GM13977 (cell line): ENCODE measurements at regions not wholly inside any gene's neighbourhood (a gene's known extent, or its start where the extent isn't known, plus 50 kb on each side); places are given as distances from the start of the nearest gene placed in this dataset.

ENCODE experiments used
- DNase-seq: peaks from one replicate; pipeline ENCODE4 v3.0.0; 2012; ENCODE audit warnings: low spot score
- in situ Hi-C: fragments of 300-500 bp; cut with MboI; formaldehyde crosslinking; loops from one replicate; pipeline ENCODE4 v1.12.0; 2022; ENCODE audit warnings: low sequenced_read_pairs, low pct_unique_long_range_greater_than_20kb, mixed read lengths, inconsistent platforms; ENCODE audit not compliant: unreplicated experiment
- TF ChIP-seq, protein P1 (sequence below): IDR thresholded peaks from 2 replicates; pipeline ENCODE4 v1.5.1; 2012; ENCODE audit warnings: mild to moderate bottlenecking, control low read depth; ENCODE audit not compliant: insufficient read depth; ENCODE audit errors: extremely low read depth, missing control alignments

DNA sequence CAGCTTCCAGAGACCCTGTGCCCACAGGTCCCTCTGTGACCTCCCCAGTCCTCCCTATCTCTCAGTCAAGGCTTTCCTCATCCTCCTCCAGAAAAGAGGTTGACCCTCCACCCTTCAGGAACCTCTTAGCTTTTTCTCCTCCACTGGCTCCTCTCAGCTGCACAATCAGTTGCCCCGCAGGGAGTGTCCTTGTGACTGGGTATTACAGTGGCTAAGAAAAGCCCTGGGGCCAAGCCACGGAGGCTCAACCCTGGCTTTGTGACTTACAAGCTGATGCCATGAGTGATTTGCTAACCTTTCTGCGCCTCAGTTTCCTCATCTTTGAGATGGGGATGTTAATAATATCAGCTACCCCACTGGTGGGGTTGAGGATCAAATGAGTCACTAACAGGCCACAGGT is 66.4 kb upstream of the ZMIZ1 start:
- in situ Hi-C loops = no loop called here
- DNase-seq = no peak

DNA sequence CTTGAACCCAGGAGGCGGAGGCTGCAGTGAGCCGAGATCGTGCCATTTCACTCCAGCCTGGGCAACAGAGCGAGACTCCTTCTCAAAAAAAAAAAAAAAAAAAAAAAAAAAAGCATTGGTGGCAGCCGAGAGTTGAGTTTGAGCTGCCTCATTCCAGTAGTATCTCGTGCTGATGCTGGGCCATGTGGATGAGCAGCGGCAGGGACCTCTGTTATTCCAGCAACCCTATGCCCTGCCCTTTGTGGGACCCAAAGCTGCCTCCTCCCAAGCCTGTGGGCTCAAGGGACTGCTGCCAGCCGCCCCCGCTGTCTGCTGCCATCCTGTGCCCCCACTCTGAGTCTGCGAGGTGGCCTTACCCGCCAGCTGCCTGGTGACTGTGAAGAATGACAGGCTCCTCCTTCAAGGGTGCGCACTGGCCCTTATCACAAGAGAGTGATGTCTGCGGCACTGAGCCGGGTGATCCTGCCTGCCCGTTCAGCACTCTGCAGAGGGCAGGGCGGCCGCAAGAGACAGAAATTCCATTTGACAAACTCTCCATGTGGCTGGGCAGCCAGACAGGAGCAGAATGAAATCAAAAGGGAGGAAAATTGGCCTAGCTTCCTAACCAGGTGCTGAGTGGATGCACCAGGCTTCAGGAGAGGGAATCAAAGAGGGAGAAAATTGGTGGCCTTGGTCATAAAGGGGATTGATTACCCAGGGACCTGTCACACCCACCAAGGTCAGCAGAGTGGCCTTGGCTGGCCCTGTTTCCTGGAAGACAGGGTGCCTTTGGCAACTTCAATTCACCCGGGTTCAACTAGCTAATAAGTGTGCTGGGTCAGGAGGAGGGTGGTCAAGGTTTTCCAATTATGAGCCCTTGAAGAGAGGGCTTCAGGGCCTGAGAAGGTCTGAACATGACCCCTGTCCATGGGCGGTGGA is 65.3 kb upstream of the ZMIZ1 start:
- DNase-seq = no peak
- TF ChIP-seq, protein P1, sequence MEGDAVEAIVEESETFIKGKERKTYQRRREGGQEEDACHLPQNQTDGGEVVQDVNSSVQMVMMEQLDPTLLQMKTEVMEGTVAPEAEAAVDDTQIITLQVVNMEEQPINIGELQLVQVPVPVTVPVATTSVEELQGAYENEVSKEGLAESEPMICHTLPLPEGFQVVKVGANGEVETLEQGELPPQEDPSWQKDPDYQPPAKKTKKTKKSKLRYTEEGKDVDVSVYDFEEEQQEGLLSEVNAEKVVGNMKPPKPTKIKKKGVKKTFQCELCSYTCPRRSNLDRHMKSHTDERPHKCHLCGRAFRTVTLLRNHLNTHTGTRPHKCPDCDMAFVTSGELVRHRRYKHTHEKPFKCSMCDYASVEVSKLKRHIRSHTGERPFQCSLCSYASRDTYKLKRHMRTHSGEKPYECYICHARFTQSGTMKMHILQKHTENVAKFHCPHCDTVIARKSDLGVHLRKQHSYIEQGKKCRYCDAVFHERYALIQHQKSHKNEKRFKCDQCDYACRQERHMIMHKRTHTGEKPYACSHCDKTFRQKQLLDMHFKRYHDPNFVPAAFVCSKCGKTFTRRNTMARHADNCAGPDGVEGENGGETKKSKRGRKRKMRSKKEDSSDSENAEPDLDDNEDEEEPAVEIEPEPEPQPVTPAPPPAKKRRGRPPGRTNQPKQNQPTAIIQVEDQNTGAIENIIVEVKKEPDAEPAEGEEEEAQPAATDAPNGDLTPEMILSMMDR = no peak
- in situ Hi-C loops = no loop called here

More for the DNA sequence above, 66.4 kb upstream of the ZMIZ1 start:
- TF ChIP-seq, protein P1 = no peak

DNA sequence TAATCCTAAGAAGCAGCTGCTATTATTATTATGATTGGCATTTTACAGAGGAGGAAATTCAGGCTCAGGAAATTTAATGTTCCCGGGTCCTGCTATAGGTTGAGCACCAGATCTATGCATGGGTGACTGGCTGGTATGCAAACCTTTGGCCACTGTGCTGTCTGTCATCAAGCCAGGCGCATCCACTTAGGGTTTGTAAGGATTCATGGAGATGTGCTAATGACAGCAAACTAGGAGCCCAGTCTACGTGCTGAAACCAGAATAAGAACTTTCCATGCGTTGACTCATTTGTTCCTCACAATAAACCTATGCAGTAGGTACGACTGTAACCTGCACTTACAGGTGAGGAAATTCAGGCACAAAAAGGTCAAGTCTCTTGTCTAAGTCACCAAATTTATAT is 64.5 kb upstream of the ZMIZ1 start:
- TF ChIP-seq, protein P1 = no peak
- in situ Hi-C loops = no loop called here

DNA sequence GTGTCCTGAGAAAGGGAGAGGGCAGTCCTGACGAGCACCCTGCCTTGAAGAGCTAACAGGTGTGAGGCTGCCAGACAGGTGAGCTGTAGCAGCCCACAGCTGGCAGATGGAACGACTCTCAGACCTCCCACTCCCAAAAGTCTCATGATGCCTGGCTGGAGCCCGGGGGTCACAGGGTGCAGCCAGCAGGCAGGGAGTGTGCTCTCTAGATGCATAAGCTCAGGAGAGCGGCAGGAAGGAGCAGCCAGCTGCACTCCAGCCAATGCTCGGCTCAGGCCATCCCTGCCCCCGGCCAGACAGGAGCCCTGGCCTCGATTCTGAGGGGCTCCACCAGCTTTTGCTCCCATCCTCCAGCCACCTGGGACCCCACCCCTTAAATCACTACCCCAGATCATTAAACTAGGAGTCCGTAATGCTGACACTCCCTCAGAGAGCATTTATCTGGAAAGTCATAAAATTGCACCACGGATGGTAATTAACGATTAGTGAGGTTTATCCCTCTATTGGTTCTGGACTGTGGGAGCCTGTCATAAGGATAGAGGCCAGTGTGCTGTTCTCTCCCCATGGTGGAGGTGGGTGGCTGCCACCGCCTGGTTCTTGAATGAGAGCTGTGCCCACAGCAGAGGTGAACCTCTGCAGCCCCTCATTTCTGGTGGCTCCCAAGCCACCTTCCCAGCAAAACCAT is 63.5 kb upstream of the ZMIZ1 start:
- in situ Hi-C loops = no loop called here
- TF ChIP-seq, protein P1 = no peak
- DNase-seq = no peak

More for the DNA sequence above, 64.5 kb upstream of the ZMIZ1 start:
- DNase-seq = no peak

DNA sequence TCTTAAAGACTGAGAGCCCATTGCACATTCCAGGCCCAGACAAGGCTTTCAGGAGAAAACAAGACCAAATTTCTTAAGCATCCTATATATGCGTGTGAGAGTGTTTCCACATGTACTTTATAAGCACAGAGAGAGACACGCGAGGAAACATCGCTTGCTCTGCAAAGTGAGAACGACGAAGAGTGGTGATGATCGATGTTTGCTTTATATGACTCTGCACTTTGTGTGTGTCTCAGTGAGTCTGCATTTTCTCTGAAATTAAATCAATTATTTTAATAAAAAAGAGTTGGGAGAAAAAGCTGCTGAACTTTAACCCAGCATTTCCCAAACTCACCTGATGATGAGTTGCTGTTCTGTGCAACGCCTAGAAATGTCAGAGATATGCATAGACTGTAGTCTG is 61.7 kb upstream of the ZMIZ1 start:
- no peak for DNase-seq
- TF ChIP-seq, protein P1 = no peak
- in situ Hi-C loops = no loop called here

DNA sequence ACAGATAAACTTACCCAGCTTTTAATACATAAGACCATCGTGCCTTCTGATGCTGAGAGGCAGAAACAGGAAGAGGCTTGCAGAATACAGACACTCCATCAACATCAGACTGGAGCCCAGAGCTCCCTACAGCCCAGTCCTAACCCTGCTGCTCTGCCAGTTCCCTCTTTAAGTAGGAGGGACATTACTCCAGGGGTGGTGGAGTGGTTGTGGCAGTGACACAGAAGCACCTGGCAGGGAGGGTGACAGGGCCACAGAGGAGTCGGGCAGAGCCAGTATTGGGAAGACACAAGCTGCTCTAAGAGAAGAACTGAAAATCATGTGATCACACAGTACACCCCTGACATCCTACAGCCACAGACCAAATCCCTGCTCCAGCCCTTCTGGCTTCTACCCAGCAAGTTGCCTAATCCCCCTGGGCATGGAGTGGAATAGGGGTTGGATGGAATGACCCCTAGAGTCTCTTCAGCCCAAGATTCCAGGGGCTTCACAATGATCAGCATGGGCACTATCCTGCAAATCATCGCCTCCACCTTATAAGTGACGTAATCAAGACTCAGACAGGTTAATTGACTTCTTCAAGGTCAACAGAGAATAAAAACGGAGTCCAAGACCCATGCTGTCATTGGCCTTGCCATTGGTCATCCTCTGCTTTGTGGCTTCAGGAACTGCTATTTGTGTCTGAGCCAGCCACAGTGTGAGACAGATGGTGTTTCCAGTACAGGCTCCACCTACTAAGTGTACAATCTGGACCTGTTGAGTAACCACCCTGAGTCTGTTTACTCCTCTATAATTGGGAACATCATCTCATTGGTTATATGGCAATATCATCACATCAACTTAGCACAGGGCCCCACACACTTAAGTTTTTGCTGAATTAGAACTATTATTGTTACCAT is 61.1 kb upstream of the ZMIZ1 start:
- DNase-seq = no peak
- in situ Hi-C loops = no loop called here
- TF ChIP-seq, protein P1 = no peak
